ENCODE measurements at regions not wholly inside any gene's neighbourhood (a gene's known extent, or its start where the extent isn't known, plus 50 kb on each side); places are given as distances from the start of the nearest gene placed in this dataset.
"Not testable (repeated sequence)": the region's sequence is repeated elsewhere in the genome, so short reads cannot be mapped to it uniquely, and the experiment has no call there.

DNA sequence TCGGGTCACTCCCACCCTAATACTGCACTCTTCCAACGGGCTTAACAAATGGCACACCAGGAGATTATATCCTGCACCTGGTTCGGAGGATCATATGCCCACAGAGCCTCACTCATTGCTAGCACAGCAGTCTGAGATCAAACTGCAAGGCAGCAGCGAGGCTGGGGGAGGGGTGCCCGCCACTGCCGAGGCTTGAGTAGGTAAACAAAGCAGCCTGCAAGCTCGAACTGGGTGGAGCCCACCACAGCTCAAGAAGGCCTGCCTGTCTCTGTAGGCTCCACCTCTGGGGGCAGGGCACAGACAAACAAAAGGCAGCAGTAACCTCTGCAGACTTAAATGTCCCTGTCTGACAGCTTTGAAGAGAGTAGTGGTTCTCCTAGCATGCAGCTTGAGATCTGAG, 73.7 kb downstream of the MTNR1B start:
- TF ChIP-seq, protein P1, sequence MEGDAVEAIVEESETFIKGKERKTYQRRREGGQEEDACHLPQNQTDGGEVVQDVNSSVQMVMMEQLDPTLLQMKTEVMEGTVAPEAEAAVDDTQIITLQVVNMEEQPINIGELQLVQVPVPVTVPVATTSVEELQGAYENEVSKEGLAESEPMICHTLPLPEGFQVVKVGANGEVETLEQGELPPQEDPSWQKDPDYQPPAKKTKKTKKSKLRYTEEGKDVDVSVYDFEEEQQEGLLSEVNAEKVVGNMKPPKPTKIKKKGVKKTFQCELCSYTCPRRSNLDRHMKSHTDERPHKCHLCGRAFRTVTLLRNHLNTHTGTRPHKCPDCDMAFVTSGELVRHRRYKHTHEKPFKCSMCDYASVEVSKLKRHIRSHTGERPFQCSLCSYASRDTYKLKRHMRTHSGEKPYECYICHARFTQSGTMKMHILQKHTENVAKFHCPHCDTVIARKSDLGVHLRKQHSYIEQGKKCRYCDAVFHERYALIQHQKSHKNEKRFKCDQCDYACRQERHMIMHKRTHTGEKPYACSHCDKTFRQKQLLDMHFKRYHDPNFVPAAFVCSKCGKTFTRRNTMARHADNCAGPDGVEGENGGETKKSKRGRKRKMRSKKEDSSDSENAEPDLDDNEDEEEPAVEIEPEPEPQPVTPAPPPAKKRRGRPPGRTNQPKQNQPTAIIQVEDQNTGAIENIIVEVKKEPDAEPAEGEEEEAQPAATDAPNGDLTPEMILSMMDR (conservative IDR thresholded peaks at IDR 0.05), result not testable (repeated sequence)
- TF ChIP-seq EZH2 (IDR thresholded peaks at IDR 0.05; ENCODE audit: low read depth), result not testable (repeated sequence)
